AG04449 (cell line): ENCODE measurements at regions not wholly inside any gene's neighbourhood (a gene's known extent, or its start where the extent isn't known, plus 50 kb on each side); places are given as distances from the start of the nearest gene placed in this dataset.
"Not testable (repeated sequence)": the region's sequence is repeated elsewhere in the genome, so short reads cannot be mapped to it uniquely, and the experiment has no call there.

ENCODE experiments used
- CTCF ChIA-PET: fragments of 350-600 bp; formaldehyde crosslinking; extraction: SDS; loops from one replicate; lab custom pipeline; 2021; ENCODE audit warnings: antibody characterized with exemption; lab: Yijun Ruan, JAX
- POLR2A ChIA-PET: fragments of 400-600, 350-600 bp; formaldehyde crosslinking; extraction: SDS; loops from one replicate; lab custom pipeline; 2020; ENCODE audit warnings: antibody characterized with exemption, inconsistent platforms; lab: Yijun Ruan, JAX
- DNase-seq: peaks from one replicate; pipeline ENCODE4 v3.0.0-alpha.2; 2010; ENCODE audit warnings: low read depth, low spot score
- H3K4me3 ChIP-seq: 2 replicates; pipeline ENCODE4 v1.5.1; 2011; ENCODE audit warnings: low read depth, mild to moderate bottlenecking, control low read depth, low read length
- CTCF ChIP-seq: IDR thresholded peaks from one replicate; pipeline ENCODE4 v1.5.1; 2011; ENCODE audit warnings: mild to moderate bottlenecking, moderate library complexity, low read length, control low read depth, inconsistent platforms; ENCODE audit not compliant: insufficient read depth; ENCODE audit errors: missing control alignments

- H3K4me3 ChIP-seq = no peak overlapping the region
- TF ChIP-seq CTCF = no peak
- ChIA-PET POLR2A (no interaction called here), CTCF (no interaction called here)
- no peak for DNase-seq
Measured at GRCh38 chr6:51477711-51478311, 609.6 kb downstream of the PKHD1 start.

GRCh38 chr6:51479296-51479695 is 608.1 kb downstream of the PKHD1 start:
- CTCF ChIA-PET = no interaction called here
- no peak for TF ChIP-seq CTCF
- POLR2A ChIA-PET = no interaction called here
- H3K4me3 ChIP-seq = no peak overlapping the region
- no peak for DNase-seq

GRCh38 chr6:51480040-51480439 is 607.4 kb downstream of the PKHD1 start:
- no peak overlapping the region for H3K4me3 ChIP-seq
- DNase-seq = no peak
- TF ChIP-seq CTCF = no peak
- POLR2A ChIA-PET = no interaction called here
- CTCF ChIA-PET = no interaction called here

GRCh38 chr6:51485869-51486268 is 601.5 kb downstream of the PKHD1 start:
- DNase-seq, H3K4me3 ChIP-seq, CTCF ChIA-PET, POLR2A ChIA-PET: not testable (repeated sequence)

- TF ChIP-seq CTCF = no peak
- H3K4me3 ChIP-seq = no peak overlapping the region
- no peak for DNase-seq
- ChIA-PET CTCF (no interaction called here), POLR2A (no interaction called here)
Measured at GRCh38 chr6:51487937-51488336, 599.5 kb downstream of the PKHD1 start.

GRCh38 chr6:51489133-51489532 is 598.3 kb downstream of the PKHD1 start:
- CTCF ChIA-PET = no interaction called here
- DNase-seq = no peak
- POLR2A ChIA-PET = no interaction called here
- no peak for TF ChIP-seq CTCF
- no peak overlapping the region for H3K4me3 ChIP-seq

GRCh38 chr6:51490101-51490500 is 597.3 kb downstream of the PKHD1 start:
- POLR2A ChIA-PET = no interaction called here
- TF ChIP-seq CTCF = no peak
- no peak for DNase-seq
- CTCF ChIA-PET = no interaction called here
- H3K4me3 ChIP-seq = no peak overlapping the region
